ENCODE measurements at regions not wholly inside any gene's neighbourhood (a gene's known extent, or its start where the extent isn't known, plus 50 kb on each side); places are given as distances from the start of the nearest gene placed in this dataset.

GRCh38 chr10:84863675-84864074 is 535.3 kb downstream of the CCSER2 start:
- H3K36me3 ChIP-seq (ENCODE audit: insufficient read depth), result no peaks in the 10 kb centered on the region; the same call in 1 of the 2 replicates
- peaks cover 2% of the 10 kb centered on the region; the same call in 2 of the 3 replicates for H3K36me3 Mint-ChIP-seq (ENCODE audit: low read depth)
- ATAC-seq, result peak; percentile 62
- H3K4me3 Mint-ChIP-seq, result no peak overlapping the region
- H3K4me3 ChIP-seq, result no peak overlapping the region
- 0 out of 2 replicates have a peak, but pooled peaks cover 3% of the 10 kb centered on the region for H3K9me2 ChIP-seq (ENCODE audit: insufficient read depth)
- H3K4me2 ChIP-seq, result no peak overlapping the region
- H3K27ac ChIP-seq (ENCODE audit: low read depth), result no peak overlapping the region
- H3F3A ChIP-seq (replicated peaks; ENCODE audit: low read depth), result no peaks in the 10 kb centered on the region
- peaks cover 13% of the 10 kb centered on the region; the same call in 2 of the 3 replicates for H3K4me1 Mint-ChIP-seq
- no peak for DNase-seq (ENCODE audit: low spot score)
- TF ChIP-seq NANOG (IDR thresholded peaks at IDR 0.05; ENCODE audit: borderline replicate concordance) (no peak), EZH2phosphoT487 (IDR thresholded peaks at IDR 0.05; ENCODE audit: unreplicated experiment) (no peak), EZH2 (IDR thresholded peaks at IDR 0.05; ENCODE audit: low read depth, unreplicated experiment) (no peak), STAT1 (IDR thresholded peaks at IDR 0.05; ENCODE audit: unreplicated experiment) (no peak), ETS1 (IDR thresholded peaks at IDR 0.05) (no peak), ZNF114 (CRISPR knock-in tag; IDR thresholded peaks at IDR 0.05) (no peak), JUNB (IDR thresholded peaks at IDR 0.05; ENCODE audit: unreplicated experiment) (no peak), POLR2AphosphoS5 (IDR thresholded peaks at IDR 0.05; ENCODE audit: low read depth) (no peak), ZNF331 (CRISPR knock-in tag; IDR thresholded peaks at IDR 0.05; ENCODE audit: low read depth) (no peak), CREB1 (CRISPR knock-in tag; IDR thresholded peaks at IDR 0.05; ENCODE audit: low read depth) (no peak)
- H4K20me1 ChIP-seq (replicated peaks; ENCODE audit: insufficient read depth), result no peaks in the 10 kb centered on the region
- H3K27me3 ChIP-seq (ENCODE audit: insufficient read depth), result no peaks in the 10 kb centered on the region
- H3K79me2 ChIP-seq (replicated peaks; ENCODE audit: insufficient read depth), result no peaks in the 10 kb centered on the region
- peaks cover 4% of the 10 kb centered on the region; the same call in 1 of the 2 replicates for H3K4me1 ChIP-seq (ENCODE audit: insufficient read depth)
- H3K27me3 Mint-ChIP-seq (ENCODE audit: insufficient read depth, low read depth, poor library complexity), result no peaks in the 10 kb centered on the region
- H3K27ac Mint-ChIP-seq, result peak overlapping the region; percentile 80; the same call in 1 of the 2 replicates
- H3K9me3 Mint-ChIP-seq, result peaks cover 19% of the 10 kb centered on the region
- H2AFZ ChIP-seq, result peak overlapping the region; percentile 74

GRCh38 chr10:84876116-84876999 is 548.0 kb downstream of the CCSER2 start:
- H3K4me3 Mint-ChIP-seq, result no peak overlapping the region
- no peaks in the 10 kb centered on the region for H3F3A ChIP-seq (replicated peaks; ENCODE audit: low read depth)
- DNase-seq (ENCODE audit: low spot score) (no peak), ATAC-seq (no peak)
- H3K27me3 ChIP-seq (ENCODE audit: insufficient read depth), result no peaks in the 10 kb centered on the region
- H4K20me1 ChIP-seq (replicated peaks; ENCODE audit: insufficient read depth), result no peaks in the 10 kb centered on the region
- H3K4me2 ChIP-seq, result no peak overlapping the region
- H3K9me2 ChIP-seq (ENCODE audit: insufficient read depth), result no peaks in the 10 kb centered on the region
- H3K4me3 ChIP-seq, result no peak overlapping the region
- no peaks in the 10 kb centered on the region for H3K4me1 Mint-ChIP-seq
- H3K27ac ChIP-seq (ENCODE audit: low read depth), result no peak overlapping the region
- no peaks in the 10 kb centered on the region for H3K4me1 ChIP-seq (ENCODE audit: insufficient read depth)
- H3K9me3 Mint-ChIP-seq, result peaks cover 24% of the 10 kb centered on the region
- H3K36me3 ChIP-seq (ENCODE audit: insufficient read depth), result no peaks in the 10 kb centered on the region
- no peaks in the 10 kb centered on the region for H3K79me2 ChIP-seq (replicated peaks; ENCODE audit: insufficient read depth)
- no peaks in the 10 kb centered on the region for H3K27me3 Mint-ChIP-seq (ENCODE audit: insufficient read depth, low read depth, poor library complexity)
- TF ChIP-seq POLR2AphosphoS5 (IDR thresholded peaks at IDR 0.05; ENCODE audit: low read depth) (no peak), EZH2phosphoT487 (IDR thresholded peaks at IDR 0.05; ENCODE audit: unreplicated experiment) (no peak), ZNF114 (CRISPR knock-in tag; IDR thresholded peaks at IDR 0.05) (no peak), REST (IDR thresholded peaks at IDR 0.05; ENCODE audit: unreplicated experiment) (no peak), CREB1 (CRISPR knock-in tag; IDR thresholded peaks at IDR 0.05; ENCODE audit: low read depth) (no peak), JUNB (IDR thresholded peaks at IDR 0.05; ENCODE audit: unreplicated experiment) (no peak), EZH2 (IDR thresholded peaks at IDR 0.05; ENCODE audit: low read depth, unreplicated experiment) (no peak)
- H2AFZ ChIP-seq, result no peak overlapping the region
- H3K27ac Mint-ChIP-seq, result no peak overlapping the region
- H3K36me3 Mint-ChIP-seq (ENCODE audit: low read depth), result no peaks in the 10 kb centered on the region

Measured in GM23338 (cell line).